ENCODE measurements at regions not wholly inside any gene's neighbourhood (a gene's known extent, or its start where the extent isn't known, plus 50 kb on each side); places are given as distances from the start of the nearest gene placed in this dataset.

- no peak overlapping the region for H3K27ac ChIP-seq (ENCODE audit: low read length)
Observed at GRCh38 chr20:39269493-39270217, 307.5 kb downstream of the DHX35 start.

GRCh38 chr20:39268981-39269461, 306.9 kb downstream of the DHX35 start:
- no peak overlapping the region for H3K4me3 ChIP-seq (ENCODE audit: low read length in 2 of 2)
- no peak overlapping the region for H3K9ac ChIP-seq (ENCODE audit: low read length in 2 of 2)
- H3K27me3 ChIP-seq (ENCODE audit: control insufficient read depth in 1 of 2, insufficient read depth in 2 of 2, low read length in 2 of 2): no peaks in the 10 kb centered on the region
- H3K36me3 ChIP-seq (ENCODE audit: control insufficient read depth in 2 of 2, insufficient read depth in 2 of 2, low read length in 2 of 2): no peaks in the 10 kb centered on the region
- peaks cover 6% of the 10 kb centered on the region for H3K4me1 ChIP-seq (ENCODE audit: control insufficient read depth, insufficient read depth, low read length)
- H3K27ac ChIP-seq (ENCODE audit: low read length): no peak overlapping the region
- no peaks in the 10 kb centered on the region for H3K9me3 ChIP-seq (ENCODE audit: control insufficient read depth in 2 of 2, low read length in 2 of 2)

More at GRCh38 chr20:39269493-39270217, 307.5 kb downstream of the DHX35 start:
- Histone ChIP-seq H3K36me3 (ENCODE audit: control insufficient read depth in 2 of 2, insufficient read depth in 2 of 2, low read length in 2 of 2) (no peaks in the 10 kb centered on the region), H3K9me3 (ENCODE audit: control insufficient read depth in 2 of 2, low read length in 2 of 2) (no peaks in the 10 kb centered on the region), H3K27me3 (ENCODE audit: control insufficient read depth in 1 of 2, insufficient read depth in 2 of 2, low read length in 2 of 2) (no peaks in the 10 kb centered on the region), H3K9ac (ENCODE audit: low read length in 2 of 2) (no peak overlapping the region), H3K4me3 (ENCODE audit: low read length in 2 of 2) (no peak overlapping the region), H3K4me1 (ENCODE audit: control insufficient read depth, insufficient read depth, low read length) (peaks cover 6% of the 10 kb centered on the region)

DNA sequence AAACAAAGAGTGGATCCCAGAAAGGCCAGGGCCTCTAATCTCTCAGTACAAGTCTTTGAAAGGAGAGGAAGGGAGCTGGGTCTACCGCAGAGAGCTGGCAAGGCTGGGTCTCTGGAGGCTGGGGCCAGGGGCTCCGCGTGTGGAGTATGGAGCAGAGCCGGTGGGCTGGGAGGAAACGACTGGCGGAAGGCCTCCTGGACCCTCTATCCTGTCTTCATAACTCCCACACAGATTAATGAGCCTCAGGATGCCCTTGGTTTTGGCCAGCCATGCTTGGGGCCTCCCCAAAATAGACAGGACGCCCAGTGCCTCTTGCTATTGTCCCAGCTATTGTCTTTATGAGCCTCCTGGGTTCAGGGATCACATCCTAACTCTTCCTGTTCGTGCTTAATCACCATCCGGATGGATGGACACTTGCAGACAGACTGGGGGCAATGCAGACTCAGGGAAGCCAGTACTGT, 306.4 kb downstream of the DHX35 start:
- no peaks in the 10 kb centered on the region for H3K9me3 ChIP-seq (ENCODE audit: control insufficient read depth in 2 of 2, low read length in 2 of 2)
- H3K27ac ChIP-seq (ENCODE audit: low read length): no peak overlapping the region
- no peak overlapping the region for H3K4me3 ChIP-seq (ENCODE audit: low read length in 2 of 2)
- H3K9ac ChIP-seq (ENCODE audit: low read length in 2 of 2): no peak overlapping the region
- no peaks in the 10 kb centered on the region for H3K36me3 ChIP-seq (ENCODE audit: control insufficient read depth in 2 of 2, insufficient read depth in 2 of 2, low read length in 2 of 2)
- peaks cover 6% of the 10 kb centered on the region for H3K4me1 ChIP-seq (ENCODE audit: control insufficient read depth, insufficient read depth, low read length)
- no peaks in the 10 kb centered on the region for H3K27me3 ChIP-seq (ENCODE audit: control insufficient read depth in 1 of 2, insufficient read depth in 2 of 2, low read length in 2 of 2)

DNA sequence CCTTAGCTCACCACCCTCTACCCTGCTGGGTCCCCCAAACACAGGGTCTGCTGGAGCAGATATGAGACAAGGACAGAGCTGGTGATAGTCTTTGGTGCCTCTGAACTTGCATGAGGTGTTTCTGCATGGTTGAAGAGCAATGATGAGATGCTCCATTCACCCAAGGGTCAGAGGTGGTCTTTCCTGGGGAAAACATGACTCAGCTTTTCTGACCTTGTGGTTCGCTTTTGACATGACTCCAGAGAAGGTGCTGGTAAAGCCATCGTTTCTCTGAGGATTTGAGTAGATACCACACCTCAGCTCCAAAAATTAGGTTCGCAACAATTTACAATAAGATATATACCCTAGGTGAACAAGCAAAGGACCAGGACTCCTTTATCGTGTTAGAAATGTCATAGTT, 304.8 kb downstream of the DHX35 start:
- no peak overlapping the region for H3K9ac ChIP-seq (ENCODE audit: low read length in 2 of 2)
- H3K36me3 ChIP-seq (ENCODE audit: control insufficient read depth in 2 of 2, insufficient read depth in 2 of 2, low read length in 2 of 2): no peaks in the 10 kb centered on the region
- H3K4me3 ChIP-seq (ENCODE audit: low read length in 2 of 2): no peak overlapping the region
- H3K9me3 ChIP-seq (ENCODE audit: control insufficient read depth in 2 of 2, low read length in 2 of 2): no peaks in the 10 kb centered on the region
- peaks cover 5% of the 10 kb centered on the region for H3K4me1 ChIP-seq (ENCODE audit: control insufficient read depth, insufficient read depth, low read length)
- no peaks in the 10 kb centered on the region for H3K27me3 ChIP-seq (ENCODE audit: control insufficient read depth in 1 of 2, insufficient read depth in 2 of 2, low read length in 2 of 2)
- H3K27ac ChIP-seq (ENCODE audit: low read length): no peak overlapping the region

DNA sequence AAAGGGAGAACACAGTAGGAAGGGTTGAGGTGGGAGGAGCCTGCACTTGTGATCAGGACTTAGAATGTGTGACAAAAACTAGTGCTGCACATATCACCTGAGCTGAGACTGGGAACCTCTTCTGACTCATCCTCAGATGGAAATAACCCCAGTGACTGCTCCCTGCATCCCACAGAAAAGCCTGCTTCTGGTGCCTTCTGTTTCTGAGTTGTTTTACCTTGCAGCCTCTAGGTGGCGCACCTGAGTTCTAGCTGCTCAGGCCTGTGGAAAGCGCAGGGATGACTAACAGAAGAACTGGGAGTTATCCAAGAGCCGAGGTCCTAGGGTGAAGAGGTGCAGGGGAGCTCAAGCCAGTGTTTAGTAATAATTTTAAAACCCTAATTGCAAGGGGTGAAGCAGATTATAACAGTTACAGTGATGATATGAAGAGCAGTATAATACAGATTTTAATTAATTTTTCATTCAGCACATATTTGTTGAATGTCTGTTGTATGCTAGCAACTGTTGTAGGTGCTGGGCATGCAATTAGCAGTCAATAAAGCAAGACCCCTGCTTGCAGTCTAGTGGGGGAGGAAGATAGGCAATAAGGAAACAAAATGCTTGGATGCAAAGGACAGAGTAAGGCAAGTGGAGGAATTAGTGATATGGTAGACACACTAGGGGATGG, 302.5 kb downstream of the DHX35 start:
- Histone ChIP-seq H3K4me1 (ENCODE audit: control insufficient read depth, insufficient read depth, low read length) (no peaks in the 10 kb centered on the region), H3K9ac (ENCODE audit: low read length in 2 of 2) (no peak overlapping the region), H3K27me3 (ENCODE audit: control insufficient read depth in 1 of 2, insufficient read depth in 2 of 2, low read length in 2 of 2) (peaks cover 0 to 6% of the 10 kb centered on the region in 2 donors), H3K9me3 (ENCODE audit: control insufficient read depth in 2 of 2, low read length in 2 of 2) (no peaks in the 10 kb centered on the region), H3K27ac (ENCODE audit: low read length) (no peak overlapping the region), H3K36me3 (ENCODE audit: control insufficient read depth in 2 of 2, insufficient read depth in 2 of 2, low read length in 2 of 2) (no peaks in the 10 kb centered on the region), H3K4me3 (ENCODE audit: low read length in 2 of 2) (no peak overlapping the region)

DNA sequence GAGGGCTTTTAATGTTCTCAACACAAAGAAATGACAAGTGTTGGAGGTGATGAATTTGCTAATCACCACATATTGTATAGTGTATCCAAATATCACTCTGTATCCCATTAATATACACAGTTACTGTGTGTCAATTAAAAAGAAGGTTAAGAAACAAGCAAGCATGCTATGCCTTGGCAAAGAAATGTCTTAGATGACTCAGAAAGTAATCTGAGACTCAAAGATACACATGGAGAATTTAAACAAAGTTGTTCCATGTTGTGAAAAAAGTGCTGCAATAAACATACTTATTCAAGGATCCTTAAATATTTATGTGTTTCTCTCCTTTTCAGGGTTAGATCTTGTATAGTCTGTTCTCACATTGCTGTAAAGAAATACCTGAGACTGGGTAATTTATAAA, 300.9 kb downstream of the DHX35 start:
- Histone ChIP-seq H3K27me3 (ENCODE audit: control insufficient read depth in 1 of 2, insufficient read depth in 2 of 2, low read length in 2 of 2) (peaks cover 0 to 6% of the 10 kb centered on the region in 2 donors), H3K4me1 (ENCODE audit: control insufficient read depth, insufficient read depth, low read length) (no peaks in the 10 kb centered on the region), H3K36me3 (ENCODE audit: control insufficient read depth in 2 of 2, insufficient read depth in 2 of 2, low read length in 2 of 2) (no peaks in the 10 kb centered on the region), H3K4me3 (ENCODE audit: low read length in 2 of 2) (no peak overlapping the region), H3K9ac (ENCODE audit: low read length in 2 of 2) (no peak overlapping the region), H3K27ac (ENCODE audit: low read length) (no peak overlapping the region), H3K9me3 (ENCODE audit: control insufficient read depth in 2 of 2, low read length in 2 of 2) (no peaks in the 10 kb centered on the region)

GRCh38 chr20:39259808-39260207, 297.7 kb downstream of the DHX35 start:
- Histone ChIP-seq H3K36me3 (ENCODE audit: control insufficient read depth in 2 of 2, insufficient read depth in 2 of 2, low read length in 2 of 2) (no peaks in the 10 kb centered on the region), H3K27ac (ENCODE audit: low read length) (no peak overlapping the region), H3K4me1 (ENCODE audit: control insufficient read depth, insufficient read depth, low read length) (no peaks in the 10 kb centered on the region), H3K4me3 (ENCODE audit: low read length in 2 of 2) (no peak overlapping the region), H3K9me3 (ENCODE audit: control insufficient read depth in 2 of 2, low read length in 2 of 2) (no peaks in the 10 kb centered on the region), H3K27me3 (ENCODE audit: control insufficient read depth in 1 of 2, insufficient read depth in 2 of 2, low read length in 2 of 2) (peaks cover 0 to 6% of the 10 kb centered on the region in 2 donors), H3K9ac (ENCODE audit: low read length in 2 of 2) (no peak overlapping the region)

DNA sequence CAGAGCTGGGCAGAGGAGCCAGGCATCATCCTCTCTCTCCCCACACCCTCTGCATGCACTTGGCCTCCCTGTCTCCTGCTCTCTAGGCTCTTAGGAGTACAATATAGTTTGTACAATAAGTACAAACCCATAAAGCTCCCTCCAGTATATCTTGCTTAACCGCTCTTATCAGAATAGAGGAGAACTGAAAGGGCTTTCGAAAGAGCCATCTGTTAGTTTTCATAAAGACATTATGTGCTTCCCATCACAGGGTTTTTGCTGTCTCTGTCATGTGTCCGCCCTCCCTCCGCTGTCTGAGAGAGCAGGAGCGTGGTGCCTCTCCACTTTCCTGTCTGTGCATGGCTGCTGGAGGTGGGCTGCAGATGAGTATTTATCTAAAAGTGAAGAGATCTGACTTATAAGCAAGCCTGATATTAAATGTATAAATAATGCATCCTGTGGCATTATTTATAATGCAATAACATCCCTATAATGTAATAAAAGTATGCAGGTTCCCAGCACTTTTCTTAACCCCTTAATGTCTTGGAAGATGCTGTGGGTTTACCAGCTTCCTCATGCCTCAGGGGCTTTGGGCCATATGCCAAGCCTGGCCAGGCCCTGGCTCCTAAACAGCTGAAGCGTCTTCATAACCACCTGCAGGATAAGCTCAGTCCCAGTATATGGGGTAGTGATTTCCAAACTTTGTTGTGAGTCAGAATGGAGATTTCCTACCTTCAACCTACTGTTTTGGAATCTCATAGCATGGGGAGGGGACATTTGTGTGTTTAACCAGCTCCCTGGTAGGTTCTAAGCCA, 297.1 kb downstream of the DHX35 start:
- Histone ChIP-seq H3K9me3 (ENCODE audit: control insufficient read depth in 2 of 2, low read length in 2 of 2) (no peaks in the 10 kb centered on the region), H3K27me3 (ENCODE audit: control insufficient read depth in 1 of 2, insufficient read depth in 2 of 2, low read length in 2 of 2) (peaks cover 0 to 6% of the 10 kb centered on the region in 2 donors), H3K4me3 (ENCODE audit: low read length in 2 of 2) (no peak overlapping the region), H3K9ac (ENCODE audit: low read length in 2 of 2) (no peak overlapping the region), H3K36me3 (ENCODE audit: control insufficient read depth in 2 of 2, insufficient read depth in 2 of 2, low read length in 2 of 2) (no peaks in the 10 kb centered on the region), H3K27ac (ENCODE audit: low read length) (no peak overlapping the region), H3K4me1 (ENCODE audit: control insufficient read depth, insufficient read depth, low read length) (no peaks in the 10 kb centered on the region)

GRCh38 chr20:39258253-39258652, 296.1 kb downstream of the DHX35 start:
- Histone ChIP-seq H3K9me3 (ENCODE audit: control insufficient read depth in 2 of 2, low read length in 2 of 2) (no peaks in the 10 kb centered on the region), H3K9ac (ENCODE audit: low read length in 2 of 2) (no peak overlapping the region), H3K27me3 (ENCODE audit: control insufficient read depth in 1 of 2, insufficient read depth in 2 of 2, low read length in 2 of 2) (peaks cover 0 to 6% of the 10 kb centered on the region in 2 donors), H3K4me3 (ENCODE audit: low read length in 2 of 2) (no peak overlapping the region), H3K27ac (ENCODE audit: low read length) (no peak overlapping the region), H3K4me1 (ENCODE audit: control insufficient read depth, insufficient read depth, low read length) (no peaks in the 10 kb centered on the region), H3K36me3 (ENCODE audit: control insufficient read depth in 2 of 2, insufficient read depth in 2 of 2, low read length in 2 of 2) (no peaks in the 10 kb centered on the region)

DNA sequence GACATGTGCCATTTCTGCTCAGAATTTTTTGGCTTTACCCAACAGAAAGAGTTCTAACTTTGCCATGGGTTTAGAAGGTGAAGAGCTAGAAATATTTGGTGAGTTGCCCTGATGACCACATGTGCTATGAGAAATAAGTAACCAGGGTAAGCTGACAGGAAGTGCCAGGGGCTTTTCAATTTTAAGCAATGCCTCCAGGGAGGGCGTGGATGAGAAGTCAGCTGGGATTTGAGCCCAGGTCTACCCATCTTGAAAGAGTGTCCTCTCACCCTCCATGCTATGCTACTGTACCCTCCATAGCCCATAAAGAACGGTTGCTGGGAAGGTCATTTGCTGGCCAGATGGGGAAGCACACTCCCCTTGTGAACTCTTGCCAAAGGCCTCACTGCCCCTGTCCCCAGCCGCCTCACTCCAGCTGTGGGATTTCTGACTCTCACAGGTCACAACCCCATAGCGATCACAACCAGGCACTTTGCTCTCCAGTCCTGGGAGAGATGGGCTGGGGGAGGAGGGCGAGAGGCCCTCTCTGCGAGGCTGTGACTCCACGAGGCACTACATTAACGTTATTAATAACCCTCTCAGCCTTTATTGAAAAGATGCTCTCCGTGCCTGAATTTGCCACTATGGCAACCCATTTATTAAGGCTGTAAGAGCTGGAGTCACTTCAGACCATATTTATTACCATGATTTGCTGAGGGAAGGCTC, 291.1 kb downstream of the DHX35 start:
- no peaks in the 10 kb centered on the region for H3K36me3 ChIP-seq (ENCODE audit: control insufficient read depth in 2 of 2, insufficient read depth in 2 of 2, low read length in 2 of 2)
- H3K27ac ChIP-seq (ENCODE audit: low read length): no peak overlapping the region
- H3K9me3 ChIP-seq (ENCODE audit: control insufficient read depth in 2 of 2, low read length in 2 of 2): no peaks in the 10 kb centered on the region
- H3K4me3 ChIP-seq (ENCODE audit: low read length in 2 of 2): no peak overlapping the region
- no peaks in the 10 kb centered on the region for H3K27me3 ChIP-seq (ENCODE audit: control insufficient read depth in 1 of 2, insufficient read depth in 2 of 2, low read length in 2 of 2)
- H3K9ac ChIP-seq (ENCODE audit: low read length in 2 of 2): no peak overlapping the region
- no peaks in the 10 kb centered on the region for H3K4me1 ChIP-seq (ENCODE audit: control insufficient read depth, insufficient read depth, low read length)
